WERI-Rb-1 (cell line): ENCODE measurements at regions not wholly inside any gene's neighbourhood (a gene's known extent, or its start where the extent isn't known, plus 50 kb on each side); places are given as distances from the start of the nearest gene placed in this dataset.

Experiments
- DNase-seq: peaks from one replicate; pipeline ENCODE4 v3.0.0-alpha.2; 2020
- H3K27ac ChIP-seq: fragments of 250-450 bp; sonication (Bioruptor Pico); 2 replicates; pipeline ENCODE4 v1.5.1; 2020; ENCODE audit warnings: mild to moderate bottlenecking, moderate library complexity
- H3K27me3 ChIP-seq: fragments of 250-450 bp; sonication (Bioruptor Pico); 2 replicates; pipeline ENCODE4 v1.5.1; 2021; ENCODE audit warnings: mild to moderate bottlenecking, low read depth, moderate library complexity; ENCODE audit not compliant: insufficient read depth, severe bottlenecking
- H3K36me3 ChIP-seq: fragments of 250-450 bp; sonication (Bioruptor Pico); 2 replicates; pipeline ENCODE4 v1.5.1; 2020; ENCODE audit warnings: mild to moderate bottlenecking, moderate library complexity
- H3K4me3 ChIP-seq: 2 replicates; pipeline ENCODE4 v1.5.1; 2011; ENCODE audit warnings: low read depth, mild to moderate bottlenecking, control low read depth, low read length
- H3K9me3 ChIP-seq: fragments of 250-450 bp; sonication (Bioruptor Pico); 2 replicates; pipeline ENCODE4 v1.5.1; 2021; ENCODE audit warnings: mild to moderate bottlenecking, moderate library complexity; ENCODE audit not compliant: severe bottlenecking
- TF ChIP-seq, protein P1 (sequence below): IDR thresholded peaks from 2 replicates; pipeline ENCODE4 v1.5.1; 2011; ENCODE audit warnings: low read depth, mild to moderate bottlenecking, control low read depth, inconsistent platforms, low read length

DNA sequence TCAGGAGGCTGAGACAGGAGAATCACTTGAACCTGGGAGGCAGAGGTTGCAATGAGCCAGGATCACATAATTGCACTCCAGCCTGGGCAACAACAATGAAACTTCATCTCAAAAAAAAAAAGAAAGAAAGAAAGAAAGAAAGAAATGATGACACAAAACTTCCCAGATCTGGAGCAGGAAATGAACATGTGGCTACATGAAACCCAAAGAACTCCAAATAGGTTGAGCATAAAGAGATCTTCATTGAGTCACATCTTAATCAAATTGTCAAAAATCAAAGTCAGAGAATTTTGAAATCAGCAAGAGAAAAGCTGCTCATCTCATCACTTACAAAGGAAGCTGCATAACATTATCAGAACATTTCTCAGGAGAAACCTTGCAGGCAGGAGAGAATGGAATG, 247.0 kb downstream of the IBTK start:
- no peaks in the 10 kb centered on the region for H3K27me3 ChIP-seq
- no peak overlapping the region for H3K27ac ChIP-seq
- DNase-seq, result no peak
- TF ChIP-seq, protein P1, sequence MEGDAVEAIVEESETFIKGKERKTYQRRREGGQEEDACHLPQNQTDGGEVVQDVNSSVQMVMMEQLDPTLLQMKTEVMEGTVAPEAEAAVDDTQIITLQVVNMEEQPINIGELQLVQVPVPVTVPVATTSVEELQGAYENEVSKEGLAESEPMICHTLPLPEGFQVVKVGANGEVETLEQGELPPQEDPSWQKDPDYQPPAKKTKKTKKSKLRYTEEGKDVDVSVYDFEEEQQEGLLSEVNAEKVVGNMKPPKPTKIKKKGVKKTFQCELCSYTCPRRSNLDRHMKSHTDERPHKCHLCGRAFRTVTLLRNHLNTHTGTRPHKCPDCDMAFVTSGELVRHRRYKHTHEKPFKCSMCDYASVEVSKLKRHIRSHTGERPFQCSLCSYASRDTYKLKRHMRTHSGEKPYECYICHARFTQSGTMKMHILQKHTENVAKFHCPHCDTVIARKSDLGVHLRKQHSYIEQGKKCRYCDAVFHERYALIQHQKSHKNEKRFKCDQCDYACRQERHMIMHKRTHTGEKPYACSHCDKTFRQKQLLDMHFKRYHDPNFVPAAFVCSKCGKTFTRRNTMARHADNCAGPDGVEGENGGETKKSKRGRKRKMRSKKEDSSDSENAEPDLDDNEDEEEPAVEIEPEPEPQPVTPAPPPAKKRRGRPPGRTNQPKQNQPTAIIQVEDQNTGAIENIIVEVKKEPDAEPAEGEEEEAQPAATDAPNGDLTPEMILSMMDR, result no peak
- no peak overlapping the region for H3K4me3 ChIP-seq
- no peaks in the 10 kb centered on the region for H3K36me3 ChIP-seq
- H3K9me3 ChIP-seq, result no peaks in the 10 kb centered on the region

- DNase-seq, result no peak
- Histone ChIP-seq H3K27me3 (no peaks in the 10 kb centered on the region), H3K4me3 (no peak overlapping the region), H3K36me3 (no peaks in the 10 kb centered on the region), H3K27ac (no peak overlapping the region), H3K9me3 (no peaks in the 10 kb centered on the region)
- TF ChIP-seq, protein P1, result no peak
Measured at GRCh38 chr6:81999826-82000225, 247.3 kb upstream of the TENT5A start.

- Histone ChIP-seq H3K4me3 (no peak overlapping the region), H3K27me3 (no peaks in the 10 kb centered on the region), H3K36me3 (no peaks in the 10 kb centered on the region), H3K27ac (no peak overlapping the region), H3K9me3 (no peaks in the 10 kb centered on the region)
- TF ChIP-seq, protein P1, result no peak
- peak; percentile 10 for DNase-seq
Measured at GRCh38 chr6:81999270-81999669, 246.8 kb upstream of the TENT5A start.

- Histone ChIP-seq H3K27ac (no peak overlapping the region), H3K27me3 (no peaks in the 10 kb centered on the region)
Measured at GRCh38 chr6:81998432-81998831, 246.0 kb upstream of the TENT5A start.

GRCh38 chr6:81997090-81997926, 244.8 kb upstream of the TENT5A start:
- TF ChIP-seq, protein P1, result no peak
- Histone ChIP-seq H3K4me3 (no peak overlapping the region), H3K27ac (no peak overlapping the region), H3K36me3 (no peaks in the 10 kb centered on the region), H3K9me3 (no peaks in the 10 kb centered on the region), H3K27me3 (no peaks in the 10 kb centered on the region)
- no peak for DNase-seq

More at GRCh38 chr6:81998432-81998831, 246.0 kb upstream of the TENT5A start:
- Histone ChIP-seq H3K36me3 (no peaks in the 10 kb centered on the region), H3K9me3 (no peaks in the 10 kb centered on the region), H3K4me3 (no peak overlapping the region)
- TF ChIP-seq, protein P1, result no peak
- no peak for DNase-seq
